Inflammatory macrophage treated with lipopolysaccharide for 4 hours (primary cell): ENCODE measurements at regions not wholly inside any gene's neighbourhood (a gene's known extent, or its start where the extent isn't known, plus 50 kb on each side); places are given as distances from the start of the nearest gene placed in this dataset.
"Not testable (repeated sequence)": the region's sequence is repeated elsewhere in the genome, so short reads cannot be mapped to it uniquely, and the experiment has no call there.

Experiments
- DNase-seq: peaks from one replicate; pipeline ENCODE4 v3.0.0-alpha.2; 2020

- not testable (repeated sequence) for DNase-seq
Observed at GRCh38 chr7:149995369-149996026, 121.7 kb downstream of the ATP6V0E2 start.

GRCh38 chr7:150000780-150001599 is 127.2 kb downstream of the ATP6V0E2 start:
- DNase-seq: peak; percentile 1

- no peak for DNase-seq
Observed at GRCh38 chr7:150003304-150003810, 129.6 kb downstream of the ATP6V0E2 start.

- not testable (repeated sequence) for DNase-seq
Observed at GRCh38 chr7:150003973-150004372, 130.2 kb downstream of the ATP6V0E2 start.

GRCh38 chr7:150004843-150005242 is 131.1 kb downstream of the ATP6V0E2 start:
- not testable (repeated sequence) for DNase-seq

- DNase-seq: not testable (repeated sequence)
Observed at GRCh38 chr7:150009620-150010303, 136.0 kb downstream of the ATP6V0E2 start.

GRCh38 chr7:150016651-150017189 is 143.0 kb downstream of the ATP6V0E2 start:
- DNase-seq: not testable (repeated sequence)

- DNase-seq: not testable (repeated sequence)
Observed at GRCh38 chr7:150020210-150020609, 146.4 kb downstream of the ATP6V0E2 start.

GRCh38 chr7:150024550-150025490 is 151.1 kb downstream of the ATP6V0E2 start:
- DNase-seq: not testable (repeated sequence)

GRCh38 chr7:150025802-150026201 is 152.0 kb downstream of the ATP6V0E2 start:
- not testable (repeated sequence) for DNase-seq

GRCh38 chr7:150028344-150029012 is 154.7 kb downstream of the ATP6V0E2 start:
- not testable (repeated sequence) for DNase-seq

GRCh38 chr7:150029013-150029389 is 155.2 kb downstream of the ATP6V0E2 start:
- DNase-seq: not testable (repeated sequence)

- not testable (repeated sequence) for DNase-seq
Observed at GRCh38 chr7:150031733-150032132, 158.0 kb downstream of the ATP6V0E2 start.

GRCh38 chr7:150033711-150034110 is 159.9 kb downstream of the ATP6V0E2 start:
- DNase-seq: not testable (repeated sequence)

GRCh38 chr7:150035769-150036168 is 162.0 kb downstream of the ATP6V0E2 start:
- not testable (repeated sequence) for DNase-seq

- DNase-seq: not testable (repeated sequence)
Observed at GRCh38 chr7:150039061-150039460, 165.3 kb downstream of the ATP6V0E2 start.

GRCh38 chr7:150042281-150042680 is 168.5 kb downstream of the ATP6V0E2 start:
- DNase-seq: not testable (repeated sequence)

GRCh38 chr7:150044771-150045170 is 171.0 kb downstream of the ATP6V0E2 start:
- DNase-seq: peak; percentile 4

GRCh38 chr7:150045596-150045995 is 171.8 kb downstream of the ATP6V0E2 start:
- DNase-seq: not testable (repeated sequence)

GRCh38 chr7:150046290-150047194 is 172.8 kb downstream of the ATP6V0E2 start:
- DNase-seq: not testable (repeated sequence)
